H9 (cell line): ENCODE measurements at regions not wholly inside any gene's neighbourhood (a gene's known extent, or its start where the extent isn't known, plus 50 kb on each side); places are given as distances from the start of the nearest gene placed in this dataset.

Experiments
- DNase-seq: peaks from one replicate; pipeline ENCODE4 v3.0.0-alpha.2; 2017
- H2AFZ ChIP-seq: one replicate; pipeline ENCODE4 v1.6.1; 2013; ENCODE audit warnings: mild to moderate bottlenecking, low read length, control low read depth, moderate library complexity
- H2AK5ac ChIP-seq: 2 replicates; pipeline ENCODE4 v1.6.1; 2013; ENCODE audit warnings: low read length, control low read depth, mixed read lengths; ENCODE audit not compliant: insufficient read length
- H2BK120ac ChIP-seq: one replicate; pipeline ENCODE4 v1.6.1; 2013; ENCODE audit warnings: low read depth, mild to moderate bottlenecking, low read length, control low read depth, inconsistent platforms; ENCODE audit not compliant: poor library complexity, severe bottlenecking
- H2BK12ac ChIP-seq: 2 replicates; pipeline ENCODE4 v1.6.1; 2013; ENCODE audit warnings: low read length, control low read depth, mixed read lengths, low read depth; ENCODE audit not compliant: insufficient read length
- H2BK15ac ChIP-seq: 2 replicates; pipeline ENCODE4 v1.6.1; 2013; ENCODE audit warnings: low read depth, low read length, control low read depth
- H2BK20ac ChIP-seq: one replicate; pipeline ENCODE4 v1.6.1; 2013; ENCODE audit warnings: low read depth, mild to moderate bottlenecking, low read length, control low read depth, inconsistent platforms; ENCODE audit not compliant: poor library complexity, severe bottlenecking
- H2BK5ac ChIP-seq: 2 replicates; pipeline ENCODE4 v1.6.1; 2013; ENCODE audit warnings: low read length, control low read depth, mixed read lengths; ENCODE audit not compliant: insufficient read length
- H3K14ac ChIP-seq: 2 replicates; pipeline ENCODE4 v1.6.1; 2013; ENCODE audit warnings: low read length, control low read depth; ENCODE audit not compliant: insufficient read depth
- H3K18ac ChIP-seq: 2 replicates; pipeline ENCODE4 v1.6.1; 2013; ENCODE audit warnings: low read depth, mild to moderate bottlenecking, mixed read lengths, low read length, control low read depth; ENCODE audit not compliant: insufficient read length
- H3K23ac ChIP-seq: 2 replicates; pipeline ENCODE4 v1.6.1; 2013; ENCODE audit warnings: low read length, control low read depth, mixed read lengths, low read depth; ENCODE audit not compliant: insufficient read length
- H3K23me2 ChIP-seq: 2 replicates; pipeline ENCODE4 v1.6.1; 2013; ENCODE audit warnings: low read depth, mild to moderate bottlenecking, mixed read lengths, low read length, control low read depth; ENCODE audit not compliant: insufficient read length, poor library complexity, severe bottlenecking
- H3K27ac ChIP-seq: 2 replicates; pipeline ENCODE4 v1.5.1; 2013; ENCODE audit warnings: low read length, control low read depth, mixed read lengths, low read depth; ENCODE audit not compliant: insufficient read length
- H3K27me3 ChIP-seq: 2 replicates; pipeline ENCODE4 v1.6.1; 2013; ENCODE audit warnings: low read length, control low read depth, inconsistent platforms; ENCODE audit not compliant: insufficient read depth
- H3K4ac ChIP-seq: 2 replicates; pipeline ENCODE4 v1.6.1; 2013; ENCODE audit warnings: low read depth, mild to moderate bottlenecking, control low read depth, inconsistent platforms, low read length, moderate library complexity
- H3K4me1 ChIP-seq: 2 replicates; pipeline ENCODE4 v1.6.1; 2013; ENCODE audit warnings: low read length, control low read depth, inconsistent platforms; ENCODE audit not compliant: insufficient read depth
- H3K4me2 ChIP-seq: 2 replicates; pipeline ENCODE4 v1.6.1; 2013; ENCODE audit warnings: low read length, control low read depth, mixed read lengths; ENCODE audit not compliant: insufficient read length, insufficient read depth
- H3K56ac ChIP-seq: 2 replicates; pipeline ENCODE4 v1.6.1; 2013; ENCODE audit warnings: low read depth, mild to moderate bottlenecking, mixed read lengths, low read length, control low read depth; ENCODE audit not compliant: insufficient read length
- H3K79me1 ChIP-seq: 2 replicates; pipeline ENCODE4 v1.6.1; 2013; ENCODE audit warnings: low read depth, mild to moderate bottlenecking, moderate library complexity, low read length, control low read depth, inconsistent platforms; ENCODE audit not compliant: insufficient read depth, poor library complexity, severe bottlenecking
- H3K79me2 ChIP-seq: 2 replicates; pipeline ENCODE4 v1.6.1; 2013; ENCODE audit warnings: low read length, control low read depth, inconsistent platforms; ENCODE audit not compliant: insufficient read depth
- H3K9ac ChIP-seq: 2 replicates; pipeline ENCODE4 v1.6.1; 2013; ENCODE audit warnings: low read length, control low read depth, mixed read lengths; ENCODE audit not compliant: insufficient read length; ENCODE audit errors: extremely low read depth
- H3K9me3 ChIP-seq: one replicate; pipeline ENCODE4 v1.6.1; 2013; ENCODE audit warnings: low read depth, low read length, inconsistent platforms; ENCODE audit not compliant: control insufficient read depth
- H3T11ph ChIP-seq: one replicate; pipeline ENCODE4 v1.6.1; 2013; ENCODE audit warnings: mild to moderate bottlenecking, low read length, control low read depth, inconsistent platforms
- H4K20me1 ChIP-seq: one replicate; pipeline ENCODE4 v1.6.1; 2013; ENCODE audit not compliant: control insufficient read depth, insufficient read length, insufficient read depth
- H4K5ac ChIP-seq: 2 replicates; pipeline ENCODE4 v1.6.1; 2013; ENCODE audit warnings: low read depth, mild to moderate bottlenecking, mixed read lengths, low read length, control low read depth; ENCODE audit not compliant: insufficient read length
- H4K8ac ChIP-seq: replicated peaks from 2 replicates; pipeline ENCODE4 v1.6.1; 2013; ENCODE audit warnings: low read length, control low read depth, mixed read lengths, low read depth; ENCODE audit not compliant: insufficient read length
- H4K91ac ChIP-seq: 2 replicates; pipeline ENCODE4 v1.6.1; 2013; ENCODE audit warnings: low read depth, mild to moderate bottlenecking, moderate library complexity, mixed read lengths, low read length, control low read depth; ENCODE audit not compliant: insufficient read length
- H3K27ac Mint-ChIP-seq, 3 experiments: 2 replicates in 2 of 3; 3 replicates in 1 of 3; pipeline ENCODE4 v1.8.0; 2020 to 2021; ENCODE audit warnings: mixed read lengths in 3 of 3, mild to moderate bottlenecking in 1 of 3, moderate library complexity in 1 of 3
- H3K27me3 Mint-ChIP-seq: 2 replicates; pipeline ENCODE4 v1.8.0; 2021; ENCODE audit warnings: low read depth, mild to moderate bottlenecking, moderate library complexity, mixed read lengths
- H3K36me3 Mint-ChIP-seq, 3 experiments: 2 replicates in 2 of 3; 3 replicates in 1 of 3; pipeline ENCODE4 v1.8.0; 2020 to 2021; ENCODE audit warnings: low read depth in 3 of 3, mixed read lengths in 3 of 3; ENCODE audit not compliant: insufficient read depth in 1 of 3
- H3K4me1 Mint-ChIP-seq, 2 experiments: 2 replicates each; pipeline ENCODE4 v1.8.0; 2020; ENCODE audit warnings: mixed read lengths in 2 of 2
- H3K4me3 Mint-ChIP-seq, 2 experiments: 2 replicates in 1 of 2; 3 replicates in 1 of 2; pipeline ENCODE4 v1.8.0; 2020 to 2021; ENCODE audit warnings: mild to moderate bottlenecking in 2 of 2, mixed read lengths in 2 of 2, moderate library complexity in 1 of 2
- H3K9me3 Mint-ChIP-seq, 2 experiments: 2 replicates in 1 of 2; 3 replicates in 1 of 2; pipeline ENCODE4 v1.8.0; 2020; ENCODE audit warnings: mild to moderate bottlenecking in 2 of 2, mixed read lengths in 2 of 2, moderate library complexity in 1 of 2
- CTCF ChIP-seq: fragments of 200-600 bp; sonication (generic); conservative IDR thresholded peaks from 3 replicates; pipeline ENCODE4 v1.8.0; 2021; ENCODE audit warnings: antibody characterized with exemption, mild to moderate bottlenecking
- WGBS: extraction: QIAGEN DNeasy Blood & Tissue Kit; methylation state at CpG from one replicate; pipeline ENCODE4 v1.1.7; 2013; ENCODE audit warnings: missing lambda C conversion rate, low lambda C conversion rate, mixed read lengths; ENCODE audit not compliant: insufficient read length; ENCODE audit errors: extremely low coverage; 5-methylcytosine and 5-hydroxymethylcytosine counted together

GRCh38 chr11:11077898-11078297, 220.0 kb upstream of the ZBED5 start:
- no peak overlapping the region for H2BK15ac ChIP-seq
- no peak for TF ChIP-seq CTCF
- H4K20me1 ChIP-seq: no peaks in the 10 kb centered on the region
- H4K8ac ChIP-seq: no peak overlapping the region
- no peak overlapping the region for H2BK5ac ChIP-seq
- peaks cover 0 to 1% (median 0%) of the 10 kb centered on the region in 3 experiments; a peak in 1 of 7 replicates for H3K36me3 Mint-ChIP-seq
- no peak overlapping the region for H2BK120ac ChIP-seq
- no CpG with 5 or more reads among the region's 4 CpGs for WGBS
- peaks cover 9% of the 10 kb centered on the region for H3K4me1 ChIP-seq
- H3K27ac ChIP-seq: no peak overlapping the region
- no peak overlapping the region for H2BK20ac ChIP-seq
- H3K79me1 ChIP-seq: no peaks in the 10 kb centered on the region
- no peak overlapping the region for H3K18ac ChIP-seq
- H3K4ac ChIP-seq: no peak overlapping the region
- no peak overlapping the region for H3K14ac ChIP-seq
- H3K9ac ChIP-seq: no peak overlapping the region
- no peak overlapping the region for H3K4me2 ChIP-seq
- no peak overlapping the region for H3K27ac Mint-ChIP-seq
- no peak overlapping the region for H3T11ph ChIP-seq
- no peaks in the 10 kb centered on the region for H3K9me3 Mint-ChIP-seq
- no peak overlapping the region for H2BK12ac ChIP-seq
- H3K9me3 ChIP-seq: no peaks in the 10 kb centered on the region
- peaks cover 21% of the 10 kb centered on the region for H3K27me3 Mint-ChIP-seq
- no peak overlapping the region; a peak in 1 of 5 replicates for H3K4me3 Mint-ChIP-seq
- H3K27me3 ChIP-seq: no peaks in the 10 kb centered on the region
- H2AFZ ChIP-seq: no peak overlapping the region
- no peak for DNase-seq
- no peaks in the 10 kb centered on the region for H3K79me2 ChIP-seq
- no peak overlapping the region for H2AK5ac ChIP-seq
- H4K91ac ChIP-seq: no peak overlapping the region
- no peak overlapping the region for H3K23ac ChIP-seq
- no peaks in the 10 kb centered on the region for H3K23me2 ChIP-seq
- peaks cover 49 to 52% of the 10 kb centered on the region in 2 experiments for H3K4me1 Mint-ChIP-seq
- no peak overlapping the region for H4K5ac ChIP-seq
- no peak overlapping the region for H3K56ac ChIP-seq
